ENCODE measurements at regions not wholly inside any gene's neighbourhood (a gene's known extent, or its start where the extent isn't known, plus 50 kb on each side); places are given as distances from the start of the nearest gene placed in this dataset.
"Not testable (repeated sequence)": the region's sequence is repeated elsewhere in the genome, so short reads cannot be mapped to it uniquely, and the experiment has no call there.

- Mint-ChIP-seq H3K36me3 (no peaks in the 10 kb centered on the region), H3K4me3 (no peak overlapping the region), H3K27ac (no peak overlapping the region), H3K4me1 (no peaks in the 10 kb centered on the region), H3K27me3 (no peaks in the 10 kb centered on the region), H3K9me3 (peaks cover 2 to 5% of the 10 kb centered on the region in 2 donors)
- DNase-seq: no peak
- ATAC-seq (replicated peaks): no peak
Observed at GRCh38 chr11:91308069-91308468, 916.5 kb upstream of the FAT3 start.

DNA sequence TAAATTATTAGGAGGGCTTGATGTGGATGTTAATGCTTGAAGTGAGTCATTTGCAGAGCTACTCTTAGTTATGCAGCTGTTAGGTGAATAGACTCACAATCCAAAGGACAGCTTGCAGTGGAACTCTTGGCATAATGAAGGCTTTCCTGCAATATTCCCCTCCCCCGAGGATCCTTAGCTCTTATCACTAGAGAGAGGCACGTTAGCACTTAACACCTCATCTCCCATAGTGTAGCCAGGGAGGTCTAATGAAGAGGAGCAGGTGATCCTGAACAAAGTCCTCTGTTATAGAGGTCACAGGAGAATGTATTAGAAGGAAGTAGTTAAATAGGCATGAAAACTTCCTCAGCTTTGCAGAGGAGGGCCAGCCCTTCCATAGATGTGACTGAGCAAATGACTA is 919.2 kb upstream of the FAT3 start:
- DNase-seq (no peak), ATAC-seq (replicated peaks) (no peak)
- H3K4me1 Mint-ChIP-seq: no peaks in the 10 kb centered on the region
- H3K36me3 Mint-ChIP-seq: no peaks in the 10 kb centered on the region
- H3K4me3 Mint-ChIP-seq: no peak overlapping the region
- H3K27me3 Mint-ChIP-seq: no peaks in the 10 kb centered on the region
- H3K9me3 Mint-ChIP-seq: peaks cover 2 to 5% of the 10 kb centered on the region in 2 donors
- no peak overlapping the region for H3K27ac Mint-ChIP-seq

- ATAC-seq (replicated peaks) (no peak), DNase-seq (no peak)
- H3K4me3 Mint-ChIP-seq: no peak overlapping the region
- H3K9me3 Mint-ChIP-seq: peaks cover 0 to 5% of the 10 kb centered on the region in 2 donors
- H3K27me3 Mint-ChIP-seq: no peaks in the 10 kb centered on the region
- no peaks in the 10 kb centered on the region for H3K4me1 Mint-ChIP-seq
- no peaks in the 10 kb centered on the region for H3K36me3 Mint-ChIP-seq
- H3K27ac Mint-ChIP-seq: no peak overlapping the region
Observed at GRCh38 chr11:91303749-91304148, 920.9 kb upstream of the FAT3 start.

DNA sequence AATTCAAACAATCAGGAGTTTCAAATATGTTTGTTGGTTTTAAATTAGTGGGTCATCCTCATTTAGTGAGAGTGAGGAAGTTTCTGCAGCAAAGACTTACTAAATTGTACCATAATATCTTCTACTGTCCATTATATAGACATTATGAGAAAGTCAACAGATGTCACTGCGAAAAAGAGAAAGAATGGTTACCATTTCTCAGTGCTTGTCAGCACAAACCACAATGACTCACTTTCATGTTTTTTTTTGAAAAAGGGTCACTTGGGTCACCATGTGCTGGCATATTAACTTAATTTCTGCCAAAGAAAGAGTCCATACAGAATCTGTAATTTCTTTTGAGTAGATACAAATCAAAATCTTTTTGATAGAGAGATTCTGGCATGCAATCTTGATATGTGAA is 924.6 kb upstream of the FAT3 start:
- Mint-ChIP-seq H3K4me1 (no peaks in the 10 kb centered on the region), H3K27me3 (no peaks in the 10 kb centered on the region), H3K27ac (no peak overlapping the region), H3K9me3 (peaks cover 0 to 1% of the 10 kb centered on the region in 2 donors), H3K4me3 (no peak overlapping the region), H3K36me3 (no peaks in the 10 kb centered on the region)
- no peak for DNase-seq
- ATAC-seq (replicated peaks): no peak

GRCh38 chr11:91296629-91297028 is 928.0 kb upstream of the FAT3 start:
- Mint-ChIP-seq H3K4me3 (no peak overlapping the region), H3K4me1 (no peaks in the 10 kb centered on the region), H3K27ac (no peak overlapping the region), H3K36me3 (no peaks in the 10 kb centered on the region), H3K27me3 (no peaks in the 10 kb centered on the region), H3K9me3 (peaks cover 0 to 3% of the 10 kb centered on the region in 2 donors)
- ATAC-seq (replicated peaks) (no peak), DNase-seq (no peak)

GRCh38 chr11:91295591-91295990 is 929.0 kb upstream of the FAT3 start:
- Mint-ChIP-seq H3K4me3 (no peak overlapping the region), H3K27me3 (no peaks in the 10 kb centered on the region), H3K36me3 (no peaks in the 10 kb centered on the region), H3K27ac (no peak overlapping the region), H3K4me1 (no peaks in the 10 kb centered on the region), H3K9me3 (peaks cover 0 to 3% of the 10 kb centered on the region in 2 donors)
- DNase-seq: no peak
- ATAC-seq (replicated peaks): no peak

- Mint-ChIP-seq H3K9me3 (peaks cover 0 to 2% of the 10 kb centered on the region in 2 donors), H3K27me3 (no peaks in the 10 kb centered on the region), H3K4me3 (no peak overlapping the region), H3K27ac (no peak overlapping the region), H3K36me3 (no peaks in the 10 kb centered on the region), H3K4me1 (no peaks in the 10 kb centered on the region)
- DNase-seq (no peak), ATAC-seq (replicated peaks) (no peak)
Observed at GRCh38 chr11:91293119-91293518, 931.5 kb upstream of the FAT3 start.

DNA sequence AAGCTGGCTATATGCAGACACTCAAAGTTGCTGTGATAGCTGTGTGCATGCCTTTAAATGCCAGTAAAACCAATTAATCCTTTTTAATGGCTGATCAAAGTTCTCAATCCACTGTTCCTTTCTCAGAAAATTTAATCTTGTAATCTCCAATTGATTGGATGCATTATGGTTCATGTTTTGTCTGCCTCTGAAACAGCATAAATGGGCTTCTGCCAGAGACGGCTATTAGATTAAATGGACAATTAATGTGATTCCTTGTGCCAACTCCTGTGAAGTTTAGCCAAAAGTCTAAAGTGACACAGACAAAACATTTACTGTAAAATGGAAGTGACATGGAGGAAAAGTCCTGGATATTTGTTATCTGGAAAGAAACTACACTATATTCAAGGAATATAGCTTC is 952.5 kb upstream of the FAT3 start:
- H3K27me3 Mint-ChIP-seq: no peaks in the 10 kb centered on the region
- H3K36me3 Mint-ChIP-seq: no peaks in the 10 kb centered on the region
- no peaks in the 10 kb centered on the region for H3K4me1 Mint-ChIP-seq
- ATAC-seq (replicated peaks) (no peak), DNase-seq (no peak)
- H3K9me3 Mint-ChIP-seq: no peaks in the 10 kb centered on the region
- H3K27ac Mint-ChIP-seq: no peak overlapping the region
- H3K4me3 Mint-ChIP-seq: no peak overlapping the region

GRCh38 chr11:91268512-91269295 is 955.9 kb upstream of the FAT3 start:
- H3K27me3 Mint-ChIP-seq; H3K4me1 Mint-ChIP-seq; H3K27ac Mint-ChIP-seq; ATAC-seq (replicated peaks); H3K4me3 Mint-ChIP-seq; H3K9me3 Mint-ChIP-seq; H3K36me3 Mint-ChIP-seq; DNase-seq: not testable (repeated sequence)

DNA sequence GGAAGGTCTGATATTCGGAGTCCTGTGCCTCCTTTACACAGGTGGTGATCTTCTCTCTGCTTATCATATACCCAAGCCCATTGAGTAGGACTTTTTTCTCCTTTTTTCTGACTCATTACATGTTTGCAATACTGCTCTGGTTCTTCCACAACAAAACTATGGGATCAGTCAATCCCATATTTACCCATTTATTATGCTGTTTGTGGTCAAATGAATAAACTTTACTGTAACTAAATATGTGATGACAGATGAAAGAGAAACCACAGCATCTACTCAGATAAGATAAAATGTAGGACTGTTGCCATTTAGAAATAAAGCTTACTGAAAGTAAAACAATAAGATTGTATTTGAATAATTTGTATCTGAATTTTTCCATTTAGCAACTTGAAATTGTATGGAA is 958.7 kb upstream of the FAT3 start:
- Mint-ChIP-seq H3K4me3 (no peak overlapping the region), H3K4me1 (no peaks in the 10 kb centered on the region), H3K27me3 (no peaks in the 10 kb centered on the region), H3K36me3 (no peaks in the 10 kb centered on the region), H3K9me3 (no peaks in the 10 kb centered on the region), H3K27ac (no peak overlapping the region)
- no peak for DNase-seq
- ATAC-seq (replicated peaks): no peak

- ATAC-seq (replicated peaks): no peak
- no peak for DNase-seq
- Mint-ChIP-seq H3K27me3 (no peaks in the 10 kb centered on the region), H3K36me3 (no peaks in the 10 kb centered on the region), H3K9me3 (no peaks in the 10 kb centered on the region), H3K4me3 (no peak overlapping the region), H3K4me1 (no peaks in the 10 kb centered on the region), H3K27ac (no peak overlapping the region)
Observed at GRCh38 chr11:91264481-91264880, 960.1 kb upstream of the FAT3 start.

GRCh38 chr11:91263496-91264365 is 960.9 kb upstream of the FAT3 start:
- H3K27me3 Mint-ChIP-seq: no peaks in the 10 kb centered on the region
- ATAC-seq (replicated peaks): no peak
- no peaks in the 10 kb centered on the region for H3K4me1 Mint-ChIP-seq

DNA sequence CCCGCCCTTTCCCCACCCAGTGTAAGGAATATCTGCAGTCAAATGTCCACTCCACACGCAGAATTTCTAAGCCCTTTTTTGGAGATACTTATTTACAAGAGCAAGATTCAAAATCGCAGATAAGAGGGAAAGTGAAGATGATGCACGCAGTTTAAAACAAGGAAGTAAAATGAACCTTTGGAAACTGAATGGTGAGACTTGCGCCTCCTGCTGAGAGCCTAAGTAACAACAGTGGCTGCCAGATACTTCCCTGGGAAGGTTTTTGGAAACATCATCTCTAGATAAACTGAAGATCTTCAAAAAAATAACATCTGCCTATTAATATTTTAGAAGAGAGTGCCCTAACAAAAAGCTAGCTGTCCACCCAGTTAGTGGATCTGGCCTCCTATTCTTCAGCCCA is 963.1 kb upstream of the FAT3 start:
- DNase-seq: no peak
- no peak overlapping the region for H3K4me3 Mint-ChIP-seq
- no peaks in the 10 kb centered on the region for H3K36me3 Mint-ChIP-seq
- H3K27me3 Mint-ChIP-seq: no peaks in the 10 kb centered on the region
- ATAC-seq (replicated peaks): no peak
- no peak overlapping the region for H3K27ac Mint-ChIP-seq
- H3K9me3 Mint-ChIP-seq: no peaks in the 10 kb centered on the region
- H3K4me1 Mint-ChIP-seq: no peaks in the 10 kb centered on the region

More at GRCh38 chr11:91263496-91264365, 960.9 kb upstream of the FAT3 start:
- H3K9me3 Mint-ChIP-seq: no peaks in the 10 kb centered on the region
- no peaks in the 10 kb centered on the region for H3K36me3 Mint-ChIP-seq
- H3K4me3 Mint-ChIP-seq: no peak overlapping the region
- no peak overlapping the region for H3K27ac Mint-ChIP-seq
- no peak for DNase-seq

GRCh38 chr11:91258876-91259275 is 965.7 kb upstream of the FAT3 start:
- H3K4me3 Mint-ChIP-seq: no peak overlapping the region
- no peaks in the 10 kb centered on the region for H3K4me1 Mint-ChIP-seq
- DNase-seq (no peak), ATAC-seq (replicated peaks) (no peak)
- no peaks in the 10 kb centered on the region for H3K36me3 Mint-ChIP-seq
- no peak overlapping the region for H3K27ac Mint-ChIP-seq
- no peaks in the 10 kb centered on the region for H3K27me3 Mint-ChIP-seq
- H3K9me3 Mint-ChIP-seq: no peaks in the 10 kb centered on the region

- no peak overlapping the region for H3K4me3 Mint-ChIP-seq
- ATAC-seq (replicated peaks) (no peak), DNase-seq (no peak)
- H3K4me1 Mint-ChIP-seq: no peaks in the 10 kb centered on the region
- no peaks in the 10 kb centered on the region for H3K36me3 Mint-ChIP-seq
- no peak overlapping the region for H3K27ac Mint-ChIP-seq
- H3K27me3 Mint-ChIP-seq: no peaks in the 10 kb centered on the region
- H3K9me3 Mint-ChIP-seq: no peaks in the 10 kb centered on the region
Observed at GRCh38 chr11:91257667-91258066, 967.0 kb upstream of the FAT3 start.

Data from stimulated activated naive B cell treated with anti-CD40 and anti-IgM and Interleukin-4, amounts not matched to agents 10 μg/mL and 1 μg/mL and 100 μg/mL, for 72 hours (primary cell).